ENCODE measurements at regions not wholly inside any gene's neighbourhood (a gene's known extent, or its start where the extent isn't known, plus 50 kb on each side); places are given as distances from the start of the nearest gene placed in this dataset.

DNA sequence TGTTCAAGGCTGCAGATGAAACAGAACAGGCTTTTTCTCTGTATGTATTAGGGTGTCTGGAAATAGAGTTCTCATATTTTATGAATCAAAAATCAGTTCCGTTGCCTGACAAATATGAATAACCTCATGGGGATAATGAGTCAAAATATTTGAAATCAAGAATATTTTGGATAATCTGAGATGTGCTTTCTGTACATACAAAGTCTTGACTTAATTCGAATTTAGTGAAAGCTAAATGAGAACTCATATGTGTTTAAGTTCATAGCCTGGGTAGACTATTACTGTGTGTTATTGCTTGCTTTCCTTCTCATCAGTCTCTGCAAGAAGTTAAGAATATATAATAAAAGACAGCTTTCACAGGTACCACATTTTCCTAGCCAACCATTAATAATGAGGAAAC, 689.0 kb downstream of the REEP3 start:
- TF ChIP-seq CTCF (IDR thresholded peaks at IDR 0.05) (no peak), EZH2 (IDR thresholded peaks at IDR 0.05) (no peak)

Data from neural progenitor cell (in vitro differentiated cells).